B cell (primary cell): ENCODE measurements at regions not wholly inside any gene's neighbourhood (a gene's known extent, or its start where the extent isn't known, plus 50 kb on each side); places are given as distances from the start of the nearest gene placed in this dataset.

Source experiments
- ATAC-seq: fragments of 200-7000 bp; cut with Tn5 transposase; one replicate; pipeline ENCODE4 v1.10.0; 2021; ENCODE audit warnings: low read depth, mild to moderate bottlenecking, moderate number of reproducible peaks, moderate library complexity
- CTCF ChIA-PET: fragments of 350-600 bp; sonication (Branson Sonifier 250); formaldehyde crosslinking; loops from one replicate; lab custom pipeline; 2021; ENCODE audit warnings: antibody characterized with exemption, inconsistent platforms; lab: Charles Lee
- POLR2A ChIA-PET: fragments of 350-600 bp; sonication (Branson Sonifier 250); formaldehyde crosslinking; loops from one replicate; lab custom pipeline; 2021; ENCODE audit warnings: antibody characterized with exemption; lab: Charles Lee
- DNase-seq: peaks from one replicate; pipeline ENCODE4 v3.0.0; 2013
- H2AFZ ChIP-seq: 2 replicates; pipeline ENCODE4 v1.6.1; 2012; ENCODE audit warnings: mild to moderate bottlenecking, low read depth, low read length; ENCODE audit not compliant: insufficient read depth, poor library complexity, severe bottlenecking
- H3K27ac ChIP-seq, 2 donors: 1 replicate in 1 of 2; 2 replicates in 1 of 2; pipeline ENCODE4 v1.5.1; 2012 to 2013; ENCODE audit warnings: low read length in 2 of 2, mild to moderate bottlenecking in 2 of 2, moderate library complexity in 1 of 2
- H3K27me3 ChIP-seq, 4 experiments: fragments of 200-600 bp in 1 of 4; sonication (generic) in 1 of 4; replicated peaks in 1 of 4; 1 replicate in 2 of 4; 2 replicates in 2 of 4; pipeline versions ENCODE4 v1.6.1 to v1.7.0; 2013 to 2016; ENCODE audit warnings: low read length in 3 of 4, mild to moderate bottlenecking in 2 of 4, mixed read lengths in 1 of 4, moderate library complexity in 1 of 4; ENCODE audit not compliant: insufficient read depth in 4 of 4, control insufficient read depth in 3 of 4; ENCODE audit errors: control extremely low read depth in 1 of 4
- H3K36me3 ChIP-seq, 2 experiments: replicated peaks in 1 of 2; 1 replicate in 1 of 2; 2 replicates in 1 of 2; pipeline versions ENCODE4 v1.6.1 to v1.7.1; 2013; ENCODE audit warnings: low read length in 1 of 2; ENCODE audit not compliant: insufficient read depth in 2 of 2, control insufficient read depth in 1 of 2; ENCODE audit errors: control extremely low read depth in 1 of 2, extremely low read depth in 1 of 2
- H3K4me1 ChIP-seq, 2 donors: fragments of 200-600 bp in 1 of 2; sonication (generic) in 1 of 2; 1 replicate in 1 of 2; 2 replicates in 1 of 2; pipeline versions ENCODE4 v1.5.1 to v1.6.1; 2013 to 2017; ENCODE audit warnings: low read length in 2 of 2; ENCODE audit not compliant: control insufficient read depth in 2 of 2, insufficient read depth in 2 of 2
- H3K4me2 ChIP-seq: replicated peaks from 2 replicates; pipeline ENCODE3; 2012; ENCODE audit warnings: mild to moderate bottlenecking, low read depth, low read length; ENCODE audit not compliant: poor library complexity, severe bottlenecking
- H3K4me3 ChIP-seq, 5 experiments: fragments of 200-600 bp in 1 of 5; sonication (generic) in 1 of 5; 1 replicate in 3 of 5; 2 replicates in 2 of 5; pipeline versions ENCODE4 v1.5.1 to v1.7.0; 2011 to 2016; ENCODE audit warnings: low read length in 4 of 5, mild to moderate bottlenecking in 4 of 5, low read depth in 2 of 5, control low read depth in 1 of 5, moderate library complexity in 1 of 5; ENCODE audit not compliant: insufficient read depth in 1 of 5; ENCODE audit errors: control extremely low read depth in 1 of 5, extremely low read depth in 1 of 5
- H3K79me2 ChIP-seq: fragments of 200-600 bp; sonication (generic); one replicate; pipeline ENCODE4 v1.6.0; 2016; ENCODE audit warnings: low read length; ENCODE audit not compliant: control insufficient read depth, insufficient read depth
- H3K9ac ChIP-seq: fragments of 200-600 bp; sonication (generic); 2 replicates; pipeline ENCODE4 v1.6.1; 2017; ENCODE audit warnings: mild to moderate bottlenecking, low read length, moderate library complexity
- H3K9me3 ChIP-seq, 3 donors: one replicate each; pipeline versions ENCODE4 v1.6.1 to v1.7.1; 2013; ENCODE audit warnings: low read length in 2 of 3; ENCODE audit not compliant: control insufficient read depth in 2 of 3, insufficient read depth in 1 of 3; ENCODE audit errors: control extremely low read depth in 1 of 3
- H4K20me1 ChIP-seq: 2 replicates; pipeline ENCODE4 v1.6.0; 2012; ENCODE audit warnings: mild to moderate bottlenecking, low read length; ENCODE audit not compliant: insufficient read depth, control insufficient read depth, poor library complexity, severe bottlenecking
- H3K27ac Mint-ChIP-seq: one replicate; pipeline ENCODE4 v1.8.0; 2021; ENCODE audit warnings: mixed read lengths
- H3K27me3 Mint-ChIP-seq: one replicate; pipeline ENCODE4 v1.8.0; 2021; ENCODE audit warnings: mixed read lengths
- H3K4me1 Mint-ChIP-seq: one replicate; pipeline ENCODE4 v1.8.0; 2021; ENCODE audit warnings: mixed read lengths
- H3K4me3 Mint-ChIP-seq: one replicate; pipeline ENCODE4 v1.8.0; 2021; ENCODE audit warnings: mixed read lengths
- H3K9me3 Mint-ChIP-seq: one replicate; pipeline ENCODE4 v1.8.0; 2022; ENCODE audit warnings: mixed read lengths; ENCODE audit not compliant: insufficient read depth
- EZH2 ChIP-seq: IDR thresholded peaks from 2 replicates; pipeline ENCODE4 v1.6.1; 2012; ENCODE audit warnings: borderline replicate concordance, low read depth, mild to moderate bottlenecking, moderate library complexity, low read length; ENCODE audit not compliant: insufficient read depth, poor library complexity, severe bottlenecking
- WGBS: methylation state at CpG from one replicate; pipeline ENCODE4 v1.1.5; 2013; ENCODE audit warnings: missing lambda C conversion rate; ENCODE audit not compliant: insufficient coverage; 5-methylcytosine and 5-hydroxymethylcytosine counted together
- intact Hi-C: fragments of 100-400 bp; cut with micrococcal nuclease; formaldehyde crosslinking; loops from one replicate; pipeline ENCODE4 v1.10.0; 2022
- TF ChIP-seq, protein P1 (sequence below): fragments of 200-600 bp; IDR thresholded peaks from one replicate; pipeline ENCODE4 v1.8.0; 2022; ENCODE audit warnings: antibody characterized with exemption, mild to moderate bottlenecking

DNA sequence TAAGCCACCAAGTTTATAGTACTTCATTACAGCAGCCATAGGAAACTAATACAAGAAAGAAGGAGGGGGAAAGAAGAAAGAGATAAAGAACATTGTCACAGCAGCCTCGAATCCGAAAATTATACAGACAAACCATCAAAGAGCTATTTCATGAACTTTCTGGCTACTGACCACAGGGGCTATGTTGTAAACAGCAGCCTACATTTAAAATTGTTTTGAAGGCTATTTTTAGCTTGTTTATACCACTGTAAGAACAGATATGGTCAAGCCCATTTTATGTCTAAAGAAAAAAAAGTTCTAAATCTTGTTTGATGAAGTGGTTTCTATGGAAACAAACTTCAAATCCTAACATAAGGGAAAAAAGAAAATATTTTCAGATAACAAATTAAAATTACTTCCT lies 282.1 kb downstream of the GABRG1 start:
- no peak overlapping the region for H2AFZ ChIP-seq
- no peaks in the 10 kb centered on the region for H3K36me3 ChIP-seq
- no peaks in the 10 kb centered on the region for H3K4me1 Mint-ChIP-seq
- DNase-seq (no peak), ATAC-seq (no peak)
- no peak overlapping the region for H3K27ac Mint-ChIP-seq
- intact Hi-C loops = no loop called here
- H3K9me3 ChIP-seq = no peaks in the 10 kb centered on the region
- no peak overlapping the region for H3K9ac ChIP-seq
- no peak overlapping the region for H3K4me2 ChIP-seq
- no peaks in the 10 kb centered on the region for H3K27me3 ChIP-seq
- no peaks in the 10 kb centered on the region for H3K27me3 Mint-ChIP-seq
- TF ChIP-seq, protein P1, sequence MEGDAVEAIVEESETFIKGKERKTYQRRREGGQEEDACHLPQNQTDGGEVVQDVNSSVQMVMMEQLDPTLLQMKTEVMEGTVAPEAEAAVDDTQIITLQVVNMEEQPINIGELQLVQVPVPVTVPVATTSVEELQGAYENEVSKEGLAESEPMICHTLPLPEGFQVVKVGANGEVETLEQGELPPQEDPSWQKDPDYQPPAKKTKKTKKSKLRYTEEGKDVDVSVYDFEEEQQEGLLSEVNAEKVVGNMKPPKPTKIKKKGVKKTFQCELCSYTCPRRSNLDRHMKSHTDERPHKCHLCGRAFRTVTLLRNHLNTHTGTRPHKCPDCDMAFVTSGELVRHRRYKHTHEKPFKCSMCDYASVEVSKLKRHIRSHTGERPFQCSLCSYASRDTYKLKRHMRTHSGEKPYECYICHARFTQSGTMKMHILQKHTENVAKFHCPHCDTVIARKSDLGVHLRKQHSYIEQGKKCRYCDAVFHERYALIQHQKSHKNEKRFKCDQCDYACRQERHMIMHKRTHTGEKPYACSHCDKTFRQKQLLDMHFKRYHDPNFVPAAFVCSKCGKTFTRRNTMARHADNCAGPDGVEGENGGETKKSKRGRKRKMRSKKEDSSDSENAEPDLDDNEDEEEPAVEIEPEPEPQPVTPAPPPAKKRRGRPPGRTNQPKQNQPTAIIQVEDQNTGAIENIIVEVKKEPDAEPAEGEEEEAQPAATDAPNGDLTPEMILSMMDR = no peak
- no peak for TF ChIP-seq EZH2
- no peak overlapping the region for H3K27ac ChIP-seq
- ChIA-PET CTCF (no interaction called here), POLR2A (no interaction called here)
- no peaks in the 10 kb centered on the region for H3K9me3 Mint-ChIP-seq
- WGBS = no CpG with 5 or more reads among the region's 2 CpGs
- no peaks in the 10 kb centered on the region for H4K20me1 ChIP-seq
- H3K4me3 Mint-ChIP-seq = no peak overlapping the region
- H3K4me3 ChIP-seq = no peak overlapping the region
- H3K79me2 ChIP-seq = no peaks in the 10 kb centered on the region
- no peaks in the 10 kb centered on the region for H3K4me1 ChIP-seq

- Histone ChIP-seq H3K27ac (no peak overlapping the region), H3K9me3 (peaks cover 0 to 12% (median 1%) of the 10 kb centered on the region in 3 donors), H2AFZ (no peak overlapping the region), H3K36me3 (no peaks in the 10 kb centered on the region), H3K4me1 (no peaks in the 10 kb centered on the region), H3K27me3 (no peaks in the 10 kb centered on the region), H3K79me2 (no peaks in the 10 kb centered on the region), H3K4me2 (no peak overlapping the region), H4K20me1 (no peaks in the 10 kb centered on the region), H3K9ac (no peak overlapping the region), H3K4me3 (no peak overlapping the region)
- Mint-ChIP-seq H3K27ac (no peak overlapping the region), H3K4me1 (no peaks in the 10 kb centered on the region), H3K27me3 (no peaks in the 10 kb centered on the region), H3K9me3 (peaks cover 7% of the 10 kb centered on the region), H3K4me3 (no peak overlapping the region)
- ChIA-PET CTCF (no interaction called here), POLR2A (no interaction called here)
- no CpG with 5 or more reads among the region's 2 CpGs for WGBS
- no peak for DNase-seq
- intact Hi-C loops = no loop called here
- TF ChIP-seq, protein P1 = no peak
- TF ChIP-seq EZH2 = no peak
- ATAC-seq = no peak
These were observed 292.2 kb downstream of the GABRG1 start for GRCh38 chr4:45831692-45832091.
